HL-60/S4 (cell line): ENCODE measurements at regions not wholly inside any gene's neighbourhood (a gene's known extent, or its start where the extent isn't known, plus 50 kb on each side); places are given as distances from the start of the nearest gene placed in this dataset.
"Not testable (repeated sequence)": the region's sequence is repeated elsewhere in the genome, so short reads cannot be mapped to it uniquely, and the experiment has no call there.

Source experiments
- in situ Hi-C: fragments of 300-500 bp; cut with MboI; formaldehyde crosslinking; loops from 2 replicates; pipeline ENCODE4 v1.14.3; 2022; ENCODE audit warnings: low sequenced_read_pairs

GRCh38 chr12:28689398-28690175, 459.5 kb upstream of the FAR2 start:
- in situ Hi-C loops: no loop called here

GRCh38 chr12:28693565-28694219, 455.4 kb upstream of the FAR2 start:
- in situ Hi-C loops: no loop called here

- in situ Hi-C loops: no loop called here
Measured at GRCh38 chr12:28698553-28698952, 450.5 kb upstream of the FAR2 start.

GRCh38 chr12:28699029-28699428, 450.0 kb upstream of the FAR2 start:
- in situ Hi-C loops: no loop called here

- in situ Hi-C loops: no loop called here
Measured at GRCh38 chr12:28700161-28700560, 448.9 kb upstream of the FAR2 start.

GRCh38 chr12:28704477-28705169, 444.5 kb upstream of the FAR2 start:
- in situ Hi-C loops: no loop called here

GRCh38 chr12:28708918-28709371, 440.1 kb upstream of the FAR2 start:
- in situ Hi-C loops: no loop called here

- in situ Hi-C loops: no loop called here
Measured at GRCh38 chr12:28709986-28710685, 438.9 kb upstream of the FAR2 start.

- in situ Hi-C loops: no loop called here
Measured at GRCh38 chr12:28710882-28711281, 438.2 kb upstream of the FAR2 start.

- in situ Hi-C loops: no loop called here
Measured at GRCh38 chr12:28711421-28711820, 437.7 kb upstream of the FAR2 start.

- in situ Hi-C loops: no loop called here
Measured at GRCh38 chr12:28742791-28743190, 406.3 kb upstream of the FAR2 start.

- in situ Hi-C loops: no loop called here
Measured at GRCh38 chr12:28746734-28747325, 402.2 kb upstream of the FAR2 start.

GRCh38 chr12:28750946-28751685, 398.0 kb upstream of the FAR2 start:
- in situ Hi-C loops: no loop called here

- in situ Hi-C loops: no loop called here
Measured at GRCh38 chr12:28755027-28755426, 394.1 kb upstream of the FAR2 start.

- in situ Hi-C loops: no loop called here
Measured at GRCh38 chr12:28759333-28759732, 389.7 kb upstream of the FAR2 start.

GRCh38 chr12:28760040-28760903, 388.8 kb upstream of the FAR2 start:
- in situ Hi-C loops: not testable (repeated sequence)

- in situ Hi-C loops: not testable (repeated sequence)
Measured at GRCh38 chr12:28761897-28762296, 387.2 kb upstream of the FAR2 start.

- in situ Hi-C loops: no loop called here
Measured at GRCh38 chr12:28766398-28766797, 382.7 kb upstream of the FAR2 start.

- in situ Hi-C loops: no loop called here
Measured at GRCh38 chr12:28767836-28768348, 381.2 kb upstream of the FAR2 start.
